RWPE2 (cell line): ENCODE measurements at regions not wholly inside any gene's neighbourhood (a gene's known extent, or its start where the extent isn't known, plus 50 kb on each side); places are given as distances from the start of the nearest gene placed in this dataset.

ENCODE experiments used
- ATAC-seq: fragments of 200-7000 bp; cut with Tn5 transposase; 3 replicates; pipeline ENCODE4 v1.9.1; 2021; ENCODE audit warnings: low read depth
- DNase-seq: peaks from one replicate; pipeline ENCODE4 v3.0.0-alpha.2; 2020; ENCODE audit warnings: low spot score
- H3K27ac ChIP-seq: fragments of 450-650 bp; 2 replicates; pipeline ENCODE4 v1.5.1; 2017; ENCODE audit warnings: mild to moderate bottlenecking; ENCODE audit not compliant: poor library complexity, severe bottlenecking
- H3K27me3 ChIP-seq: fragments of 250-450 bp; sonication (Bioruptor Pico); 2 replicates; pipeline ENCODE4 v1.5.1; 2021; ENCODE audit warnings: mild to moderate bottlenecking, moderate library complexity; ENCODE audit not compliant: insufficient read depth, poor library complexity, severe bottlenecking
- H3K36me3 ChIP-seq: fragments of 250-450 bp; sonication (Bioruptor Pico); 2 replicates; pipeline ENCODE4 v1.5.1; 2020; ENCODE audit warnings: low read depth, mild to moderate bottlenecking, moderate library complexity
- H3K4me1 ChIP-seq: fragments of 250-450 bp; sonication (Bioruptor Pico); 2 replicates; pipeline ENCODE4 v1.5.1; 2021; ENCODE audit warnings: mild to moderate bottlenecking, moderate library complexity; ENCODE audit not compliant: insufficient read depth, poor library complexity, severe bottlenecking
- H3K4me3 ChIP-seq: fragments of 250-450 bp; sonication (Bioruptor Pico); 2 replicates; pipeline ENCODE4 v1.5.1; 2021; ENCODE audit warnings: mild to moderate bottlenecking, moderate library complexity; ENCODE audit not compliant: severe bottlenecking
- H3K9me3 ChIP-seq: fragments of 250-450 bp; sonication (Bioruptor Pico); 2 replicates; pipeline ENCODE4 v1.5.1; 2021; ENCODE audit warnings: mild to moderate bottlenecking, moderate library complexity; ENCODE audit not compliant: severe bottlenecking
- TF ChIP-seq, protein P1 (sequence below): fragments of 450-650 bp; IDR thresholded peaks from one replicate; pipeline ENCODE4 v1.5.1; 2017; ENCODE audit warnings: mild to moderate bottlenecking, moderate library complexity; ENCODE audit not compliant: poor library complexity, severe bottlenecking

DNA sequence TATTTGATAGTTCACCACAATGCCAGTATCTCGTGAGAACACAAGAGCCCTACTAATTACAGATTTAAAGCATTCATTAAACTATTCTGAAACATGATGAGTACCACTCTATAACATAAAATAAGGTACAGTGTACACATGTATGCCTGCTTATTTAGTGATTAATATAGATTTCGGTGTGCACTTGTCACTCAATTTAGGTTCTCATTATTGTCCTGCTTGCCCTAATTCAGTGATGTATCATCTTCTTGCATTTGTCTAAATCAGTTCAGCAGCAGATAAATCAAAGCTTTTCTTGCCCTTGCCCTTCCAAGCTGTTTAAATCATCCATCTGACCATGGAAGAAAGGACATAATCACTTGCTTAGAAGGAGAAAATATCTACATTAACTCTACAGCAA lies 359.7 kb downstream of the GXYLT1 start:
- H3K9me3 ChIP-seq = no peaks in the 10 kb centered on the region
- H3K27ac ChIP-seq = no peak overlapping the region
- no peaks in the 10 kb centered on the region for H3K4me1 ChIP-seq
- no peak overlapping the region for H3K4me3 ChIP-seq
- TF ChIP-seq, protein P1, sequence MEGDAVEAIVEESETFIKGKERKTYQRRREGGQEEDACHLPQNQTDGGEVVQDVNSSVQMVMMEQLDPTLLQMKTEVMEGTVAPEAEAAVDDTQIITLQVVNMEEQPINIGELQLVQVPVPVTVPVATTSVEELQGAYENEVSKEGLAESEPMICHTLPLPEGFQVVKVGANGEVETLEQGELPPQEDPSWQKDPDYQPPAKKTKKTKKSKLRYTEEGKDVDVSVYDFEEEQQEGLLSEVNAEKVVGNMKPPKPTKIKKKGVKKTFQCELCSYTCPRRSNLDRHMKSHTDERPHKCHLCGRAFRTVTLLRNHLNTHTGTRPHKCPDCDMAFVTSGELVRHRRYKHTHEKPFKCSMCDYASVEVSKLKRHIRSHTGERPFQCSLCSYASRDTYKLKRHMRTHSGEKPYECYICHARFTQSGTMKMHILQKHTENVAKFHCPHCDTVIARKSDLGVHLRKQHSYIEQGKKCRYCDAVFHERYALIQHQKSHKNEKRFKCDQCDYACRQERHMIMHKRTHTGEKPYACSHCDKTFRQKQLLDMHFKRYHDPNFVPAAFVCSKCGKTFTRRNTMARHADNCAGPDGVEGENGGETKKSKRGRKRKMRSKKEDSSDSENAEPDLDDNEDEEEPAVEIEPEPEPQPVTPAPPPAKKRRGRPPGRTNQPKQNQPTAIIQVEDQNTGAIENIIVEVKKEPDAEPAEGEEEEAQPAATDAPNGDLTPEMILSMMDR = no peak
- H3K36me3 ChIP-seq = no peaks in the 10 kb centered on the region
- DNase-seq (no peak), ATAC-seq (no peak)
- no peaks in the 10 kb centered on the region for H3K27me3 ChIP-seq

DNA sequence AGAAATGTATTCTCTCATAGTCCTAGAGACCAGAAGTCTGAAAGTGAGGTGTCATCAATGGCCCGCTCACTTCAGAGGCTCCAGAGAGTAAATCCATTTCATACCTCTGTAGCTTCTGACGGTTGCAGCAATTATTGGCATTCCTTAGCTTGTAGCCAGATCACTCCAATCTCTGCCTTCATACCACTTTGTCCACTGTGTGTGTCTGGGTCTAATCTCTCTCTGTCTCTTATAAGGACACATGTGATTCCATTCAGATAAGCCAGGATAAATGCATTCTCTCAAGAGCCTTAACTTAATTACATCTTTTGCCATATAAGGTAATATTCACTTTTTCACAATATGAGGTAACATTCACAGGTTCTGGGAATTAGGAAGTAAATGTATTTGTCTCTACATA lies 365.7 kb downstream of the GXYLT1 start:
- Histone ChIP-seq H3K9me3 (no peaks in the 10 kb centered on the region), H3K4me1 (no peaks in the 10 kb centered on the region), H3K4me3 (no peak overlapping the region), H3K27me3 (no peaks in the 10 kb centered on the region), H3K27ac (no peak overlapping the region), H3K36me3 (no peaks in the 10 kb centered on the region)
- TF ChIP-seq, protein P1 = no peak
- no peak for DNase-seq
- ATAC-seq = no peak

DNA sequence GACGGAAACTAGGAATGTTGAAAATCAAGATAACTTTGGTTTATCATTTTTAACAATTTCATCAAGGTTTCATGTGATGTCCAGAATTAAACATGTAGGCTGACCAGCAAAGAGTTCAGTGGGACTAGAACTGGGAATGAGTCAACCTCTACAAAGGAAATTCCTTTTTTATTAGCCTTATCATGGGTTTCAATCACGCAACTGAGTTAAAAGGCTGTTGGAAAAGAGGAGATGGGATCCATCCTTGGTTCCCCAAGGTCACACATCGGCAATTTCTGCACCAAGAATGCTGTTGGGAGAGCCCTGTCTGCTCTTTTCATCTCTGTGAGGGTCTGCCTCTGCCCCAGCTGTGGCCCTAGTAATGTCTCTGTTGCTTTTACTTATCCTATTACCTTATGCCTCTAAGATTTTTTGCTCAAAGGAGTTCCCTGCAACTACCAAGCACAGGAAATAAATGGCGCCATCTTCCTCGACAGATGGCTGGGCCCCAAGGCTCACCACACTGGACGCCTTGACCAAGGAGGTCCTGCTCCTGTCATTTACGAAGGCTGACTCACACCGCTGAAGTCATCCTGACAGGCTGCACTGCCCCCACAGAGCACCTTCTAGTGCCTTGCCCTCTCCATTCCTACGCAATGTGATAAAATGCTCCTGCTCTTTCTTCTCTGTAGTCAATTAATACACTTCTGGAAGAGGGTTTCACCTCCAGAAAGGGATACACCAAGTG lies 367.4 kb downstream of the GXYLT1 start:
- H3K36me3 ChIP-seq = no peaks in the 10 kb centered on the region
- no peak overlapping the region for H3K4me3 ChIP-seq
- DNase-seq (no peak), ATAC-seq (no peak)
- H3K9me3 ChIP-seq = no peaks in the 10 kb centered on the region
- TF ChIP-seq, protein P1 = no peak
- H3K27ac ChIP-seq = no peak overlapping the region
- no peaks in the 10 kb centered on the region for H3K4me1 ChIP-seq
- H3K27me3 ChIP-seq = no peaks in the 10 kb centered on the region

DNA sequence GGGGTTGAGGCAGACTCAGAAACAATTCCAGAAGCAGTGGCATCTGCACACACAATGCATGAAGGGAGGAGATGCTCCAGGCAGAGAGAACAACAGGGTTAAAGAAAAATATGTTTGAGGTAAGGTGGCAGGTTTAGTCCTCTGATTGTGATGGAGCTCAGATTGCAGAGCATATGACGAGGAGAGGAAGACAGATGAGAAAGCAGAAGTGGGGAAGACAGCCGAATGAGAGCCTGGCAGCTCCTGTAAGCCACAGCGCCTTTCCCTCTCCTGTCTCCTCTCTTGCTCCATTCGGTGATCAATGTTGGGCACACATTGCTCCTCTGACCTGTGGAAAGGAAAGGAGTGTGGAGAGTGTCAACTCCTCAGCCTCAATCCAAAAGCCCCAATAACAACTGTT lies 372.2 kb downstream of the GXYLT1 start:
- Histone ChIP-seq H3K4me1 (no peaks in the 10 kb centered on the region), H3K9me3 (no peaks in the 10 kb centered on the region), H3K27me3 (no peaks in the 10 kb centered on the region), H3K4me3 (no peak overlapping the region), H3K36me3 (no peaks in the 10 kb centered on the region), H3K27ac (no peak overlapping the region)
- TF ChIP-seq, protein P1 = no peak
- no peak for ATAC-seq
- DNase-seq = no peak

DNA sequence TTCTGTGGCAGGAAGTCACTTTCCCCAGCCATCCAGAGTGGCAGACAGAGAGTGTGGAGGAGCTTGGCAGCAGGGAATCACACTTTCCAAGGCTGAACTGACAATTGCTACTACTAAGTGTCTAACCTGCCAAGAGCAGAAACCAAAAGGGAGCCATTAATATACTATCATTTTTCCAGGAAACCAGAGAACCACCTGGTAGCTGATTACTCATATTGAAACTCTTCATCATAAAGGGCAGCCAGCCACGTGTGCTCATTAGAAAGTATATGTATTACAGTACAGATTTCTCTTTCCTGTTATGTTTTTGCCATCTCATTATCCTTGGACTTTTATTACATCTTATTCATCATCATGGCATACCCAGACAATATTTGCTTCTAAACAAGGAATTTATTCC lies 374.9 kb downstream of the GXYLT1 start:
- Histone ChIP-seq H3K27ac (no peak overlapping the region), H3K4me3 (no peak overlapping the region), H3K9me3 (no peaks in the 10 kb centered on the region), H3K27me3 (peaks cover 4% of the 10 kb centered on the region), H3K4me1 (no peaks in the 10 kb centered on the region), H3K36me3 (no peaks in the 10 kb centered on the region)
- ATAC-seq = no peak
- DNase-seq = no peak
- TF ChIP-seq, protein P1 = no peak
